Activated gamma-delta T cell (primary cell): ENCODE measurements at regions not wholly inside any gene's neighbourhood (a gene's known extent, or its start where the extent isn't known, plus 50 kb on each side); places are given as distances from the start of the nearest gene placed in this dataset.

Source experiments
- DNase-seq: peaks from one replicate; lab custom pipeline; 2025; lab: John Stamatoyannopoulos, UW

- DNase-seq, result peak; percentile 6
Observed at GRCh38 chr12:41932470-41932991, 212.1 kb downstream of the GXYLT1 start.

- no peak for DNase-seq
Observed at GRCh38 chr12:41930866-41931437, 213.7 kb downstream of the GXYLT1 start.

- no peak for DNase-seq
Observed at GRCh38 chr12:41924111-41924510, 220.6 kb downstream of the GXYLT1 start.

- DNase-seq, result no peak
Observed at GRCh38 chr12:41923351-41923750, 221.3 kb downstream of the GXYLT1 start.

GRCh38 chr12:41920355-41920754 lies 224.3 kb downstream of the GXYLT1 start:
- DNase-seq, result no peak

GRCh38 chr12:41919526-41920261 lies 225.0 kb downstream of the GXYLT1 start:
- no peak for DNase-seq

- no peak for DNase-seq
Observed at GRCh38 chr12:41919048-41919447, 225.6 kb downstream of the GXYLT1 start.

GRCh38 chr12:41917938-41918341 lies 226.7 kb downstream of the GXYLT1 start:
- no peak for DNase-seq

- DNase-seq, result no peak
Observed at GRCh38 chr12:41917181-41917580, 227.5 kb downstream of the GXYLT1 start.

GRCh38 chr12:41910578-41911320 lies 233.9 kb downstream of the GXYLT1 start:
- no peak for DNase-seq

GRCh38 chr12:41908206-41908605 lies 236.5 kb downstream of the GXYLT1 start:
- no peak for DNase-seq

GRCh38 chr12:41907550-41907949 lies 237.1 kb downstream of the GXYLT1 start:
- DNase-seq, result no peak

GRCh38 chr12:41907021-41907420 lies 237.7 kb downstream of the GXYLT1 start:
- no peak for DNase-seq

- DNase-seq, result no peak
Observed at GRCh38 chr12:41905759-41906297, 238.8 kb downstream of the GXYLT1 start.

GRCh38 chr12:41905073-41905758 lies 239.5 kb downstream of the GXYLT1 start:
- DNase-seq, result no peak

GRCh38 chr12:41904041-41904440 lies 240.6 kb downstream of the GXYLT1 start:
- DNase-seq, result no peak

- no peak for DNase-seq
Observed at GRCh38 chr12:41903014-41903708, 241.5 kb downstream of the GXYLT1 start.

GRCh38 chr12:41899577-41899976 lies 245.1 kb downstream of the GXYLT1 start:
- DNase-seq, result no peak

- no peak for DNase-seq
Observed at GRCh38 chr12:41897593-41897992, 247.1 kb downstream of the GXYLT1 start.

GRCh38 chr12:41893491-41893890 lies 251.2 kb downstream of the GXYLT1 start:
- DNase-seq, result no peak

GRCh38 chr12:41892302-41892701 lies 252.4 kb downstream of the GXYLT1 start:
- no peak for DNase-seq
